ENCODE measurements at regions not wholly inside any gene's neighbourhood (a gene's known extent, or its start where the extent isn't known, plus 50 kb on each side); places are given as distances from the start of the nearest gene placed in this dataset.

DNA sequence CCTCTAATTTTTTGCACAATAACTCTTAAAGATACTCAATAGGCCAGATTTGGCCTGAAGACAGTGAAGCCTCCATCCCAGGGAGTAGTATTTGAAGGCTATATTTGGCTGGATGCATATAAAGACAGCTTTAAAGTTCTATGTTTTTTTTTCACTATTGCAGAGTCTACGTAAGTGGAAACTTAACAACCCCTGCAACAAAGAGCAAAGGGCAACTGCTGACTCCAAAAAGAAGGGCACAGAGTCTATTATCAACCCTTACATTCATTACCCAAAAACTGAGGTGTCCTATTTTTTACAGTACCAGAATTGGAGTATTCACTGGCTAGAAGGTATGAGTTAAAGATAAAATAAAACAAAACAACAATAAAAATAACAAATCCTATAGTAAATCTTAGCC is 329.8 kb upstream of the PKN2 start:
- TF ChIP-seq POLR2A (IDR thresholded peaks at IDR 0.05) (no peak), EP300 (IDR thresholded peaks at IDR 0.05) (no peak), CTCF (IDR thresholded peaks at IDR 0.05) (no peak)
- 69 to 83% methylated on average over 1 of the region's 1 CpG for WGBS, 2 donors
- no peaks in the 10 kb centered on the region for H3K36me3 ChIP-seq

GRCh38 chr1:88357729-88358128 is 326.3 kb upstream of the PKN2 start:
- H3K27ac ChIP-seq, result no peak overlapping the region
- no peak for TF ChIP-seq EP300 (IDR thresholded peaks at IDR 0.05)
- no peak for TF ChIP-seq POLR2A (IDR thresholded peaks at IDR 0.05)
- no peak for TF ChIP-seq CTCF (IDR thresholded peaks at IDR 0.05)
- WGBS, 2 donors, result 52 to 56% methylated on average over 2 of the region's 2 CpGs
- no peaks in the 10 kb centered on the region for H3K4me1 ChIP-seq
- no peak overlapping the region for H3K4me3 ChIP-seq
- DNase-seq (ENCODE audit: low spot score in 2 of 2), result no peak
- no peaks in the 10 kb centered on the region for H3K9me3 ChIP-seq
- H3K27me3 ChIP-seq, result no peaks in the 10 kb centered on the region
- H3K36me3 ChIP-seq, result no peaks in the 10 kb centered on the region

More for the DNA sequence above, 329.8 kb upstream of the PKN2 start:
- Histone ChIP-seq H3K4me3 (no peak overlapping the region), H3K4me1 (no peaks in the 10 kb centered on the region), H3K27me3 (no peaks in the 10 kb centered on the region), H3K9me3 (no peaks in the 10 kb centered on the region), H3K27ac (no peak overlapping the region)
- no peak for DNase-seq (ENCODE audit: low spot score in 2 of 2)

GRCh38 chr1:88371436-88372023 is 312.5 kb upstream of the PKN2 start:
- Histone ChIP-seq H3K27ac (no peak overlapping the region), H3K27me3 (no peaks in the 10 kb centered on the region), H3K36me3 (no peaks in the 10 kb centered on the region), H3K4me3 (no peak overlapping the region), H3K4me1 (peaks cover 0 to 5% (median 1%) of the 10 kb centered on the region in 4 donors), H3K9me3 (no peaks in the 10 kb centered on the region)
- no peak for DNase-seq (ENCODE audit: low spot score in 2 of 2)
- WGBS, 2 donors, result 87% methylated on average over 4 of the region's 4 CpGs
- TF ChIP-seq EP300 (IDR thresholded peaks at IDR 0.05) (no peak), POLR2A (IDR thresholded peaks at IDR 0.05) (no peak), CTCF (IDR thresholded peaks at IDR 0.05) (no peak)

DNA sequence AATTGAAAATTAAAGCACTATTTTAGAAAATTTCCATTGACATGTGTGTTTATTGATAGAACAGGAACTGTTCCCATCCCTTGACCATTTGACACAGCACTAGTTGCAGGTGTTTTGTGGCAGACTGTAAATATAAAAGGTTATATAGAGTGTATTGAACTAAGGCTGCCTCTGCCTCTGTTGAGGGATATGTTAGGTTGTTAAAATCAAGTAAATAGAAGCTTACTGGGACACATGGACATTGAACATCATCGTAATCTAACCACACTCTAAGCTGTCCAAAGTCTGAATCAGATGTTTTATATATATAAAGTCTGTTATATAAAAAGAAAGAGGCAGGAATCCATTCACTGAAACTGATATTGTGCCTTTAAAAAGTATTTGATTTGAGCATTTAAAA is 308.1 kb upstream of the PKN2 start:
- no peaks in the 10 kb centered on the region for H3K36me3 ChIP-seq
- H3K9me3 ChIP-seq, result no peaks in the 10 kb centered on the region
- peaks cover 0 to 9% (median 3%) of the 10 kb centered on the region in 4 donors for H3K4me1 ChIP-seq
- no peak overlapping the region for H3K27ac ChIP-seq
- DNase-seq (ENCODE audit: low spot score in 2 of 2), result no peak
- WGBS, 2 donors, result 80 to 87% methylated on average over 1 of the region's 1 CpG
- no peak for TF ChIP-seq EP300 (IDR thresholded peaks at IDR 0.05)
- TF ChIP-seq POLR2A (IDR thresholded peaks at IDR 0.05), result no peak
- no peak for TF ChIP-seq CTCF (IDR thresholded peaks at IDR 0.05)
- no peaks in the 10 kb centered on the region for H3K27me3 ChIP-seq
- no peak overlapping the region for H3K4me3 ChIP-seq

DNA sequence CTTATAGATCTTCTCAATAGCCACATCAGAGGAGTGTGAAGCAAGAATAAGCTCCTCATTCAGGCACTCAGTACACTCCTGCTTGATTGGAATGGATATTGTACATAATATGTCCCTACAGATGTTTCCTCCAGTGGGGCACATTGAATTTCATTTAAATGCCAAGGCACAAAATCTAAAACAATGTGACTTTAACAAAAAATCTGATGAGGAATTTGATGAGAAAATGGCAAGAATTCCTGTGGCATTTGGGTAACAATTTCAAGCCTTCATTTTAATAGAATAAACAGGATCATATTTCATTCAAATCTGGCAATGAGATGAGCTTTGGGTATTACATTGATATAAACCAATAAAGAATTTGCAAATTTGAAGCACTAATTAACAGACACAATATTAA is 307.7 kb upstream of the PKN2 start:
- no peak for DNase-seq (ENCODE audit: low spot score in 2 of 2)
- no peak overlapping the region for H3K27ac ChIP-seq
- H3K27me3 ChIP-seq, result no peaks in the 10 kb centered on the region
- no peak overlapping the region for H3K4me3 ChIP-seq
- no peak for TF ChIP-seq EP300 (IDR thresholded peaks at IDR 0.05)
- TF ChIP-seq CTCF (IDR thresholded peaks at IDR 0.05), result no peak
- TF ChIP-seq POLR2A (IDR thresholded peaks at IDR 0.05), result no peak
- peaks cover 0 to 9% (median 3%) of the 10 kb centered on the region in 4 donors for H3K4me1 ChIP-seq
- H3K9me3 ChIP-seq, result no peaks in the 10 kb centered on the region
- H3K36me3 ChIP-seq, result no peaks in the 10 kb centered on the region
